Adrenal gland (tissue), 5 donors: ENCODE measurements at regions not wholly inside any gene's neighbourhood (a gene's known extent, or its start where the extent isn't known, plus 50 kb on each side); places are given as distances from the start of the nearest gene placed in this dataset.

Source experiments
- CTCF ChIP-seq, 6 experiments: fragments of 450-650 bp in 4 of 6; fragments of 200-600 bp in 2 of 6; sonication (generic) in 1 of 6; IDR thresholded peaks; 1 replicate in 5 of 6; 2 replicates in 1 of 6; pipeline versions ENCODE4 v1.5.1 to v1.8.0; 2016 to 2021; ENCODE audit warnings: antibody characterized with exemption in 6 of 6, mild to moderate bottlenecking in 2 of 6, moderate library complexity in 1 of 6
- POLR2A ChIP-seq, 2 donors: fragments of 450-650 bp; IDR thresholded peaks; one replicate each; pipeline ENCODE4 v1.6.1; 2017; ENCODE audit warnings: antibody characterized with exemption in 2 of 2, mild to moderate bottlenecking in 2 of 2, moderate library complexity in 1 of 2
- donor health status: DM: no; HTN: no; CAD: no.

DNA sequence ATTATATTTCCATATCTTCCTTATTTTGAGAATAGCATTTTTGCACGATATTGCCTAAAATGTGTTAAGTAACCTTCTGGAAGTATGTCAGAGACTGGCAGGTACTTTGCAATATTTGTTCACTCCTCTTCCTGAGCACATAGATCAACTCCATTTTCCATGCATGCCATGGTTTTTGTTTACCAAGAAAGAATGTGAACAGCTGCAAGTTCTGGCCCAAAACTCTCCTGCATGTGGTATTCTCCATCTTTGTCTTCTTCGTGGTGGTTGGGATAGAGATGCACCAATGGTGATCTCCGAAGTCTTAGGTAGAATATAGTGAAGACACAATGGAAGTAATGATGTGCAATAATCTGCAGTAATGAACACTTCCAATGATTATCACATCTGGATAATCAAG, 2241.0 kb upstream of the RAG2 start:
- TF ChIP-seq CTCF (IDR thresholded peaks at IDR 0.05) (no peak), POLR2A (IDR thresholded peaks at IDR 0.05) (no peak)
